Stromal cell of bone marrow (primary cell): ENCODE measurements at regions not wholly inside any gene's neighbourhood (a gene's known extent, or its start where the extent isn't known, plus 50 kb on each side); places are given as distances from the start of the nearest gene placed in this dataset.
"Not testable (repeated sequence)": the region's sequence is repeated elsewhere in the genome, so short reads cannot be mapped to it uniquely, and the experiment has no call there.

Source experiments
- DNase-seq: peaks from one replicate; pipeline ENCODE4 v3.0.0-alpha.2; 2012; ENCODE audit warnings: low read depth

DNA sequence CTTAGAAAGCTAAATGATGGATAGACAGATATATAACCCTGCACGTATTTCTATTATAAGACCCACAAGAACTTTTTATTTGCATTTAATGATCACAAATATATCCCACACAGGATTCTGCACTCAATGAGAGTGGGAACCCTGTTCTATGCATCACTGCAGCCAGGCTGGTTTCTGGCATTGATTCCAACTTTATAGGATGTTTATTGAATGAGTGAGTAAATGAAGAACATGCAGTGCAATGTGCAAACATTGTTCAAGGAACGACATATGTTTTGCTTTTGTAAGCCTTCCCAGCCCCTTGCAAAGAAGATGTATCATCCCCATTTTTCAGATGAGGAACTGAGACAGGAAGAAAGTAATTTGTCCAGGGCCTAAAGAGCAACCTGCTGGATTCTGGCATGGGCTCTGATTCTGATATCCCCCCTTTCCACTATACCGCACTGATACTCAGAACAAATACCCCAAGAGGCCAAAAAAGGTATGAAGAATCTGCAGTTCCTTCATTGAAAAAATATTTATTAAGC, 246.3 kb downstream of the LACC1 start:
- DNase-seq, result no peak

DNA sequence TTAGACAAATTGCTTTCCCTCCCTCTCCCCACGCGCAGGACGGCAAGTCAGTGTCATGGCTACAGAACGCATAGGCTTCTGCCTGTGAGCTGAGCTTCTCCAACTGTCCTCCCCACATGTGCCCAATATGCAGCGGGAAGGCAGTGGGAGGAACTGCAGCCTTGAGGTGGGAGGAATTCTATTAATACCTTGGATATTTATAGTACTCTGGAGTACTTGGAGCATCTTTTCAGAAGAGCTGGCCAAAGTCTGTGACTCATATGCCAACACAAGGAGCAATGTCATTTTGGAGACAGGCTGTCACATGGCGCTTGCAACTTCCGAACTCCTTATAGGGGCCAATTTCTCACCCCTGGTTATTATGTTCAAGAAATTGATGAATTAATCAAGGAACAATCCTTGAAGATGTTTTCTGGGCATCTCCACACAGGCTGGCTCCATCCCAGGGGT, 245.0 kb upstream of the SERP2 start:
- no peak for DNase-seq

DNA sequence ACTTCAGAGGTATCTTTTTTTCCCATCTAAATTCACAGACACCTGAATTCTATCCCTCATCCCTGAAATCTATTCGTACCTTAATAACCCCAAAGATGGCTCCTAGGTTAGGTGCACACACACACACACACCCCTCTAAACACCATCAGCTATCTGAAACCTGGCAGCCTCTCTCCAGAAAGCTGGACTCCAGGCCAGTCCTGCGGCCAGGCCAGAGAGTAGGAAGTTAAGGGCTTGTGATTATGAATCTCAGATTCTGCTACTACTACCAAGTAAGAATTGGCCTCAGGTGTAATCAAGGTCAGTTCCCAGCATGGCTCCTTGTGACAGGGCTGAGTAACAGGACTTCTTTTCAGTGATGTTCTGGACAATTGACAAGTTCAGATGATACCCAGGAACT, 244.2 kb upstream of the SERP2 start:
- no peak for DNase-seq

DNA sequence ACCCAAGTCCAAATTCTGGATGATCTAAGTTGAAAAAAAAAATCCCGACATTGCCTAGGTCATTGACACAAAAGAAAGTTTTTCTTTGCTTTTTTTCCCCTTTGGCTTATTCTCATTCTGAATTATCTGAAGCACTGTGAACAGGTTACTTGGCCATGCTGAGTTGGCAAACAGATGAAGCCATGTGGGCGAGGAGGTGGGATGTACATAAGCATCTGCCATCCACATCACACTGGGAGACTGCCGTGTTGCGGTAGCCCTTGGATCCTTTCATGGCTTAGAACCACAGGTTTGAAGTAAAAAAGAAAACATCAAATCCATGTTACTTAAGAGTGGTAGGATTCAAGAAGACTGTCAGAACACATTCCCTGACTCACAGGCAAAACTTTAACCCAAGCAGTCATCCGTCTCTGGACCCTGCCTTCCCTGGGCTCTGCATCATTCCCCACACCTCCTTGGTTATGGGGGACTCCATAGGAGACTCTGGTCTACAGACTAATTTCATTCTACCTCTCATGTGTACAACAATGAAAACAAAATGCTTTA, 242.5 kb upstream of the SERP2 start:
- DNase-seq, result no peak

DNA sequence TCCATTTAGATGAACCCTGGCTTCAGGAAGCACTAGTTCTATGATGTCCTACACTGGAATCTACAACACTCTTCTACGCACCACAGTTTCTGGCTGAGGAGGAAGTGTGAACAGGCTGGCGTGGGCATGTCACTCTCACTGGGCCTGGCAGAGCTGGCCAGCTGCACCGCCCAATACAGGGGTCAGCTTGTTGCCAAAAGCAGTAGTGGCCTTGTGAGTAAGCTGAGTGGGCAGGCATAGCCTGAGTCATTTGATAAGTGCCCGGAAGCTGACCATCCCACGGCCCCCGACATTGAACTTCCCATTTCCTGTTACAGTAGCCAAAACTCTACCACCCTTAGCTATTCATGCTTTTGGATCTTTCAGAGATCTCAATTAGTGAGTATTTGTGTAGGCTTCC, 240.9 kb upstream of the SERP2 start:
- DNase-seq, result peak; percentile 32

DNA sequence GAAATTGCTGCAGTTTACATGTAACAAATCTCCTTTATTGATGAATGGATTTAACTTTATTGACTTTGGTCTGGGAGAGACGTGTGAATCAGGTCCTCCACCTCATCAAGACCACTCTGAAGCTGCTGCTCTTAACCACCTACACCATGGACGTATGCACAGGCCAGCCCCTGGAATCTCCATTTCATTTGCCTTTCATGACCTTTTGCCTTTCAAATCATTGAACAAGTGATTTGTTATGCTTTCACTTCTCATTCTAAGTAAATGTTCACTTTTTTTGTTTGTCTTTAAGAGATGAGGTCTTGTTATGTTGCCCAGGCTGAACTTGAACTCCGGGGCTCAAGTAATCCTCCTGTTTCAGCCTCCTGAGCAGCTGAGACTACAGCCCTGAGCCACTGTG, 240.0 kb upstream of the SERP2 start:
- no peak for DNase-seq

DNA sequence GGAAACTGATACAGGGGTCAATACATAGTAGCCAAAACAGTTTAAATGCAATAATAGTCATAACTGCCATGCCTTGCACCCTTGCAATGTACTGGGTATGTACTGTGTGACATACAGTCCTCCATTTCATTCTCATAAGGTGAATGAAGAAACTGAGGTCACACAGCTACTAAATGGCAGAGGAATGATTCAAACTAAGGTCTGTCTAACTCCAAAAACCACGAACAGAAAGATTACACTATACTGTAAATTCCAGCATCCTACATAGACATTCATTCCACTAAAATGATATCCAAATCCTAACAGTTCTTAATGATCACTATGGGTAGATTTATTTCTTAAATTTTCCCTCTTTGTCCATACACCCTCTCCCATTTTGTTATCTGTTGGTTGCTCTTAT, 238.1 kb upstream of the SERP2 start:
- no peak for DNase-seq

DNA sequence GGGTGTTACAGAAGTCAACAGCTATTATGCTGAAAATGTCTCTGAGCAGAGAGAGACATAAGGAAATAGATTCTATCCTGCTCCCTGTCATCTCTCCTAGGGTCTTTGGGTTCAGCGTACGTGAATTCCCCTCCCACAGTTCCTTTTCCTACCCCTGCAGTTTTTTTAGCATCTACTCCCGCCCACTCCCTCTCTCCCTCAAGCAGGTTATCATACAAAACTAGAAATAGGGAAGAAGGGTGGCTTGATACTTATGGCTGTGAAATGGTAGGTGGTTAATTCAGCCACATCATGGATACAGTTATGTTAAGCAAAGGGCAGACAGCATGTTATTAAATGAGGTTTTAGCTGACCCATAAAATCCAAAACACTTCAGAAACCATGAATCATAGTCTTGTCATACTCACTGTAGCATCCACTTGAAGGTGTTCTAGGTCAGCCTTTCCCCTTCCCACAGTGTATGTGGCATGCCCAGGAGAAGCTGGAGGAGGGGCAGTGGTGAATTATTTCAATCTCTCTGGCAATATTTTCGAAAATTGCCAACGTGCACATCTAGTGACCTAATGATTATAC, 236.8 kb upstream of the SERP2 start:
- DNase-seq, result no peak

DNA sequence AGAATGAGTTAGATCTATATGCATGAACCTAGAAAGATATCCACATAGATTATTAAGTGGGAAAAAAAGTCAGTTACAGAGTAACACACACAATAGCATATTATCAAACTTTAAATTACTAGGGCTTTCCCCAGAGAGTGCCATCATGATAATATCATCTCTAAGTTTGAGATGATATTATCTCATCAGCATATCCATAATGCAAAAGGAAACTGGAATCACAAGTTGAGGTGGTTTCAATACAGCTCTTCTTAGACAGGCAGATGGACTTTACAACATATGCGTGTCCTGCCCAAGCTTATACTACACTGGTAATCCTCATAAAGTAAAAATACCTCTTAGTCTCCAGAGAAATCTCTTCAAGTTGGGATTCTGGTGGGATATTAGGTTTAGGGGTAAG, 236.2 kb upstream of the SERP2 start:
- no peak for DNase-seq

DNA sequence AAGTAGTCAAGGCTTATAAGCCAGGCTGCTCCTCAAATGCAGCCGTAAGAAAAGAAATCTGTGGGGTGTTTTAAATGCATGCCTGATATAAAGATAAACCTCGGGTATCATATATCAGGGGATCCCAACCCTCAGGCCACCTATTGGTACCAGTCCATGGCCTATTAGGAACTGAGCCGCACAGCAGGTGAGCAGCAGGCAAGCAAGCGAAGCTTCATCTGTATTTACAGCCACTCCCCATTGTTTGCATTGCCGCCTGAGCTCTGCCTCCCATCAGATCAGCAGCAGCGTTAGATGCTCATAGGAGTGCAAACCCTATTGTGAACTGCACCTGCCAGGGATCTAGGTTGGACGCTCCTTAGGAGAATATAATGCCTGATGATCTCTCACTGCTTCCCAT, 233.5 kb upstream of the SERP2 start:
- no peak for DNase-seq

DNA sequence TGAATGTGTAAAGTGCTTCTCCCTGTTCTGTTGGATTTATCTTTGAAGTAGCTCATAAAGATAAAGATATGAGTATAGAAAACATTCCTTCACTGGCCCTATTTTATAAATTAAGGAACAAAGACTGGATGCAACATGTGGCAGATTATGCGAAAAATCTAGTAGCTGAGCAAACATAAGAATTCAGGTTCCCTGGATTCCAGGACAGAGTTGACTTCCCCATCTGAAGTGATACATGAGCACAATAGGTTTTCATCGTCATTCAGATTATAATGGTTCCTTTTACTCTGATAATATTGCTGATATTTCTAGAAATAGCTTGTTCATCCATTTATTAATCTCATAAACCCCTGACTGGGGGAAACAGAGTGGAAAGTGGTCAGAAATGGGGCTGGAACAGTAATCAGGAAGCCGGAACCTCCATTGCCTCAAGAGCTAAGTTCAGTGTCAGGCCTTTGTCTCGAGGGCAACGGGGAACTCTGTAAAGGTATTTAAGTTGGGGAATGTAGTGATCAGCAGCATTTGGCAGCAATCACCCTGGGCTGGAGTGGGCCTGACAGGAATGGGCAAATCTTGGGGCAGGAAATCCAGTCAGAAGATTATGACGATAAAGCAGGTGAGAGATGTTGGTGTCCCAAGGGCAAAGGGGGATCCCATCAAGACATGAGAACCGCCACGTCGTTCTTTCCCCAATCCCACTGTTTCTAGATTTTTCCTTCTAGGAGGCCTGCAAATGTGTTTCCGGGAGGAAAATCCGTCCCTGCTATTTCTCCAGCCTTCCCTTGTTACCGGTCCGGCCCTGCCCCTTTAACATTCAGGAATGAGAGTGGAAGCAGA, 232.5 kb upstream of the SERP2 start:
- no peak for DNase-seq

DNA sequence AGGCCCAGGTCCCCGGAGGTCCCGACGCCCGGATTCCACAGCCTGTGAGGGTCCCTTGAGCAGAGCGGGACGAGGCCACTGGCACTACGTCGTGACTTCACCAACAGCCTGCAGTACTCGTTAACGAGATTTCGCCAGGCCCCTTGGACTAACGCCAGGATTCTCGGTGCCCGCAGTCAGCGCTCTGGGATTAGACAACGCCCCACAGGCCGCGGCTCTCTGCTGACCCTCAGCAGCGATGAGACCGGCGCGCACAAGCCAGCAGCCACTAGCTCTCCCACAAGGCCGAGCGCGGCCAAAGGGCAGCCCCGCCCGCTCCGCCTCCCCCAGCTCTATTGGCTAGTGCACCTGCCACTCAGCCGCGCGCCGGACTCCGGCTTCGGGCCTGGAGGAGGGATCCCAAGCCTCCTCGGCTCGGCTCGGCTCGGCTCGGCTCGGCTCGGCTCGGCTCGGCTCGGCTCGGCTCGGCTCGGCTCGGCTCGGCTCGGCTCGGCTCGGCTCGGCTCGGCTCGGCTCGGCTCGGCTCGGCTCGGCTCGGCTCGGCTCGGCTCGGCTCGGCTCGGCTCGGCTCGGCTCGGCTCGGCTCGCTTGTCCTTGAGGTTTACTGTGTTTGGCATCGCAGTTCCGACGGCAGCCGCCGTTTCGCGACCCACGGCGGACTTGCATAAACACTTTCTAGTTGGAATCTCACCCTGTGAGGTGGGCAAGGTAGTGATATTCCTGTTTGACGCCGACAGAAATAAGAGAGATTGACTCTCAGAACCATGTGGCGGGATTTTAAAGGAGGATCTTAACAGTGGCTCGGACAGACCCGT, 231.7 kb upstream of the SERP2 start:
- DNase-seq, result peak; percentile 87

DNA sequence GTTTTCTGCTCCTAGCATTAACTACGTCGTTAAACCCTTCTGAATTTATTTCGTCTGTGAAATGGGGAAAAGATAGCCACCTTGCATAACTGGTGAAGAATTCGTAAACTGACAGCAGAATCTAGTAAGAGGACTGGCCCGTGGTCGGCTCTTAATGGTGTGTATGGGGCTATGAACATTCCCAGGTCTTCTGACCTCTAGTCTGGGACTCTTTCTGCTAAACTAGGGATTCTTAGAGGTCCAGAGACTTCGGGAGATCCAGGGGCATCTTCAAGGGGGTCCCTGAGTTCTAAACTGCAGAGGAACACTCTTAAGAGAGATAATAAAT, 231.1 kb upstream of the SERP2 start:
- DNase-seq, result no peak

DNA sequence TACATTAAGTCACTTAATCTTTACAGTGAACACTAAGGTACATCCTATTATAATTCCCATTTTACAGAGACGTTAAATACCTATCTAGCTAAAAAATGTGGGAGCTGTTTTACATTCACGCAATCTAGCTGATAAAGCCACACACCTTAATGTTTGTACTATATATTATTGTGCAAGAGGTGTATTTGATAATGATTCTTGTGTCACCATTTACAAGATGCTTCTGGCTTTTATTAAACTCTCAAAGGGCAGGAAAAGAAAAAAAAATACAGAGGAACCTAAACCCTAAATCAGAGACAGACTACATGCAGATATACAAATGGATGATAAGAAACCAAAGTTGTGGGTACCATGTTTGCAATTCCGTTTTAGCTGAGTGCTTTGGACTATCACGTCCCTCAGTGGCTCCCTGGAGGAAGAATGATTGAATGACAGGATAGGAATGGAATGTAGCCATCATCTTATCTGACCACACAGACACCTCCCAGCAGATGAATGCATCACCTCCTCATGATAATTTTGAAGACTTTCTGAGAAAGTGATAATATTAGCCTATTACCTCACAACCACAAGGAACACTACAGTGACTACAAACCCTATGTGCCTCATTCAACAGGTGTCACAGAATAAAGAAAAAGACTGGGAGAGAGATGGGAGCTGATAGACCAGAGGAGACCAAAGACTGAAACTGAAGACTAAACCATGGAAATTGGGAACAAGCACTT, 230.5 kb upstream of the SERP2 start:
- DNase-seq, result no peak

DNA sequence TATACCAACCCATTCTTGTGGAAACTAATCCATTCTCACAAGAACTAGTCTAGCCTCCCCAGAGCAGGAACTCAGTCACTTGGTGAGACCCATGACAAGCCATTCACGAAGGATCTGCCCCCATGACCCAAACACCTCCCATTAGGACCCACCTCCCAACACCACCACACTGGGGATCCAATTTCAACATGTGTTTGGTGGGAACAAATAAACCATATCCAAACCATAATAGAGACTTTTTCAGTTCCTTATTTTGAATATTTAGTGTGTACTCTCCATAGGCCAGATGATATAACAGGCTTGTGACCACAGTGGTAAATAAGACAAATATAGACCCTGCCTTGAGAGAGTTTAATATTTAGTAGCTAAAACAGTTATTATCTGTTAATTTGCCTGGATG, 227.5 kb upstream of the SERP2 start:
- DNase-seq, result no peak

DNA sequence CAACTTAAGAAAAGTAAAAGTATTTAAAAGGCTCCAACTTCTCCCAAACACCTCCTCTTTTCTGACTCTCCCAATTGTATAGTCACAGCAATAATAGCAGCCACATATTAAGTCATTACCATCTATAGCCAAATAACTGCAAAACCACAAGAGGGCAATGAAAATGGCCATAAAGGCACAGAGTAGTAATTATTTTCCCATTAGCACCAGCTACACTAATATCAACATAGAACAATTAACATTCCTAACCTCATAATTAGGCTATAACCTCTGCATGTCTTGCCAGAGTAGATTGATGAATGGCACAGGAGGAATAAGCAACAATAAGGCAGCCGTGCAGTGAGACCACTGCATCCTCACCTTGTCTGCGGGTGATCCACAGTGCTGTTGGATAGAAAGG, 226.4 kb upstream of the SERP2 start:
- DNase-seq, result no peak

DNA sequence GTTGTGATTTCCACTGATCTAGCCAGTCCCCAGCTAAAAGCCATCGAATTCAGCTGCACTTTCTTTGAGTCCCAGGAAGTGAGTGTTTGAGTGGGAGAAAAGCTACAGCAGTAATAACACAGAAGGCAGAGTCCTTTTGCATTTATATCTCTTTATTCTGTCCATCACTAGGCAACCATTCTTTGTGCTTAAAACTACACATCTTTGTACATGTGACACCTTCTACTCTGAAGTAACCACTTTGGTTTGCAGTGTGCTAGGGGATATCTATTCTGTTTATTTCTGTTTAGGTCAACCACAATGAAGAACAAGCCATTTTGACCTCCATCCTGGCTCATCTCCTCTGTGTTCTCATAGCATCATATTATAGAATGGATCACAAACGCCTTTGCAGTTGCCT, 226.0 kb upstream of the SERP2 start:
- DNase-seq, result no peak

DNA sequence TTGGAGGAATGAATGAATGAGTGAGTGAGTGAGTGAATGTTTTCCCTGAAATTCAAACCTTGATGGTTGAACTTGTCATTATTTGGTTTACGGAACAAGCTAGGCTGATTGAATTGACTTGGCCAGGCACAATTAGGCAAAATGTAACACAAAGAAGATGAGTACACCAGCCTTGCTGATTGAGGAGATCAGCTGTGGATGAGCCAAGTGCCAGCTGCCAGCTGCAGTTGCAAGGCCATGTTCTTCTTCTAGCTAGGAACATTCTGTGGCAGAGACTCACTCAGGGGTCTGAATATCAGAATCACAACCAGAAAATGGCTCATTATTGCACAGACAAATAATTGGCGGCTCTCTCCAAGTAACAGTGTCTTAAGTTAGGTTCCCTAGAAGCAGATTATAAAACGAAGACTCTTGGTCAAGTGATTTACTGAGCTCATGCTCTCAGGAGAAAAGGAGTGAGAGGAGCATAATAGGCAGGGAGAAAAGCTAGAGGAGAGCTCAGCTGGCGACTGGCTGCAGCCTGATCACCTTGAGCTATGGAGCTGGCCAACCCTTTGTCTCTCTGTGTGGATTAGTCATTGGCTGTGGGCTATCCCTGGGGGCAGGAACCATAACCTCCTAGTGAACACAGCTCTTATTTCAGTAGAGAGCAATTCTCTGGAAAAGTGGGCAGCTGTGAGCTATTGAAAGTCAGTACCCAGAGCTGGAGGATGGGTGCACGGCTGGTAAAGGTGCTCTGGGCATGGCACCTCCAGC, 225.3 kb upstream of the SERP2 start:
- no peak for DNase-seq

DNA sequence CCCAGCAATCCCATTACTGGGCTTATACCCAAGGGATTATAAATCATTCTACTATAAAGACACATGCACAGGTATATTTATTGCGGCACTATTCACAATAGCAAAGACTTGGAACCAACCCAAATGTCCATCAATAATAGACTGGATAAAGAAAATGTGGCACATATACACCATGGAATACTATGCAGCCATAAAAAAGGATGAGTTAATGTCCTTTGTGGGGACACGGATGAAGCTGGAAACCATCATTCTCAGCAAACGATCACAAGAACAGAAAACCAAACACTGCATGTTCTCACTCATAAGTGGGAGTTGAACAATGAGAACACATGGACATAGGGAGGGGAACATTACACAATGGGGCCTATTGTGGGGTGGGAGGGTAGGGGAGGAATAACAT, 224.4 kb upstream of the SERP2 start:
- DNase-seq, result not testable (repeated sequence)

DNA sequence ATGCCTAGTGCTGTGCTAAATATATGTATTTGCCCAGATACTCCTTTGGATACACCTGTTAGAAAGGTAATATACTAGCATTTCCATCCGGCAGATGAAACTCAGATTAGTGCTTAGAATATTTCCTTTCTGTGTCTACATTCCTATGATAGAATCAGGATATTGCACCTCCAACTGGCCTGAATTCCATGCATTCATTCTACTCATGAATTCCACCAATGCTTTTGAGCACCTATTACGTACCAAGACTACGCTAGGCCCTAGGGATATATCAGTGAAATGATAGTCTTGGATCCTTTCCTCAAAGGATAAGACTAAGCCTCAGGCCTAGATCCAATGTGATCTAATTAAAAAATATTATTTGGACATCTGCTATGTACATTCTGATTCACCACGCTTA, 223.8 kb upstream of the SERP2 start:
- DNase-seq, result no peak

DNA sequence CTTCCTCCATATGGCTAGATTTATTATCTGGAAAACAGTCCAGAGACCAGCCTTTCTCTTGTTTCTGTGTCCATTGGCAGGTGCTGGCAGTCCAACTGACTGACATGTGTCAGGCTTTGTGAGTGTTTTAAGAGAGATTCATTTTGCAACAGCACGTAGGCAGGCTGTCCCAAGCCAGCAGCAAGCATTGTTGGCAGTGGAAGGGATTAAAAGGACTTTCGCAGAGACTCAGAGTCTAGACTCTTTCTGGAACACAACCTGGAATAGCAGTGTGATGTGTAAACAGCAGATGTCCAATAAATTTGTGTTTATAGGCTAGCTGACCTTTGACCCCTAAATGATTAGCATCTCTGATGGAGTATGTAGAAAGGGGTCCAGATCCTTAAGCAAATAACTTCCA, 222.2 kb upstream of the SERP2 start:
- DNase-seq, result no peak
